ENCODE measurements at regions not wholly inside any gene's neighbourhood (a gene's known extent, or its start where the extent isn't known, plus 50 kb on each side); places are given as distances from the start of the nearest gene placed in this dataset.

DNA sequence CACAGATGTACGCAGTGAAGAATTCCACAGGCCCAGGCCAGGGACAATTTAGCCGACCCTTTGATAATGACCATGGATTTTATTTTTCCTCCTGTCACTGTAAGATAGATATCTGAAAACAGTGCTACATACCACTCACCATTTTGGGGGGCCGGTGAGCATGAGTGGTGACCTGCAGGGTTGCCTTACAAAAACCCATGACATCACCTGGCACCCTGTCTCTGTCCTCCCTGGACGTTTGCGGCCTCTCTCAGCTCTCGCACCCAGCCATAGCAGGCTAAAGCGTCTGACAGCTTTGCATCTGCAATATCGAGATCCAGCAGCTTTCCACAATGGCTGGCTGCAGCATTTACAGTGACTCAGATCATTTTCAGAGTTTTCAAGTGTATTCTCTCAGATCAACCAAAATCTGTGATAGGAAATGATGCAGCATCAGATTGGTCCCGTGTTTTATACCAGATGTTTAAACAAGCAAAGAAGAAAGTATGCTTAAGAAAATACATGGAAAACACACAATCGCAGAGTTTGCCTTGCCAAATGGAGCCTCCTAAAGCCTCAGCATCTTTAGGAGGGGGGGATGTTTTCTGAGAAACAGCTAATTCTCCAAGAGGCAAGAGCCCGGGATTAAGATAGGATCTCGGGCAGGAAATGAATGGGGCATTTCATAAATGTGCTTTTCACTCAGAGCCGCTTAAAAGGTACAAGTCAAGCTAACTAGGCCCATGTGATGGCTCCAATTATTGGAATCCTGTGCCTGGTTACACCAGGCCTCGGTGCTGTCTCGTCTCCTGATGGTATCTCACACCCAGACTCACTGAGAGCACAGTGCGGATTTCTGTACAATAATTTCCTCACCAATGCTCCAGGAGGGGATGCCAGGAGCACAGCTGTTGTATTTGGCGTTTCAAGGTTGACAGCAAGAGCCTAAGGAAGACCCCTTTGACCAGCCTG is 257.3 kb downstream of the XXYLT1 start:
- DNase-seq (ENCODE audit: low spot score): no peak

DNA sequence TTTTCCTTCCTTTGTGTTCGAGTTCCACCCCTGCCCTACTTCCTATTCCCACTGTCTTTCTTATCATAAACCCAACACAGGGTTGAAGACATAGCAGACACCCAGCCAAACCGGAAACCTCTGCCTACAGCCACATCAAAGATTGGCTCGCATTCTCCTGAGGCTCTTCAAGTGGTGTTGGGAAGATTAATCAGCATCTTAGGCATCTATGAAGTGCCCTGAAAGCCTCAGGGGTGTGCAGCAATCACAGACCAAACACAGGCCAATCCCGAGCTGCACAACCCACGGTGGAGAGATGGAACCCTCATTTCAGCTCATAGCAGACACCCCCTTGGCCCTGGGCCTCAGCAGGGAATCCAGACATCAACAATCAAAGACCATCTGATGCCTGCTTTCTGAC is 255.9 kb downstream of the XXYLT1 start:
- DNase-seq (ENCODE audit: low spot score): no peak

DNA sequence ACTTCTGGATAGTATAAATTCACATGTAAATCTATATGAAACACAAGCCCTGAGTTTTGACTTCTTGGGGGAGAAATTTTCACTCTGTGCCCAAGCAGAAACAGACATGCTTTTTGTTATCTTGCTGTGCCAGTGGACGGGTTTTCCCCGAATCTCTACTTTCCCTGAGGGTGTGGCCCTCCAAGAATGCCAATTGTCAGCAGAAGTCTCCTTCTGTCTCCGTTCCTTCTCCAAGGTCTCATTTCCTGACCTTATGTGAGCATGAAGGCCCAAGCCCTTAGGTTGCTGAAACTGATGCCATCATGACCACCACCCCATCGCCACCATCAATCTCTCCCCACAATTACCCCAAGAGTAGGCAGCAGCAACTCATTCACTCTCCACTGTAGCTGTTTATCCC is 253.8 kb downstream of the XXYLT1 start:
- no peak for DNase-seq (ENCODE audit: low spot score)

All from hematopoietic multipotent progenitor cell treated with erythropoietin and hydrocortisone succinate and interleukin-3 and kit ligand, for 17 days (in vitro differentiated cells).